ENCODE measurements at regions not wholly inside any gene's neighbourhood (a gene's known extent, or its start where the extent isn't known, plus 50 kb on each side); places are given as distances from the start of the nearest gene placed in this dataset.

- no peaks in the 10 kb centered on the region for H3K36me3 ChIP-seq (ENCODE audit: control insufficient read depth, insufficient read depth, low read length)
- 73% methylated on average over 3 of the region's 6 CpGs for WGBS (ENCODE audit: insufficient coverage)
- no peaks in the 10 kb centered on the region for H3K27me3 ChIP-seq (ENCODE audit: control insufficient read depth, insufficient read depth, low read length)
- DNase-seq, result no peak
- no peak overlapping the region for H3K27ac ChIP-seq (ENCODE audit: low read length)
- H3K9me3 ChIP-seq (replicated peaks; ENCODE audit: control insufficient read depth, low read depth, low read length), result no peaks in the 10 kb centered on the region
- no peaks in the 10 kb centered on the region for H3K4me1 ChIP-seq (ENCODE audit: control insufficient read depth, insufficient read depth, low read length)
- H3K4me3 ChIP-seq (ENCODE audit: low read length), result no peak overlapping the region
Observed at GRCh38 chr2:103010306-103010705, 248.5 kb downstream of the TMEM182 start.

GRCh38 chr2:103010751-103011150 is 248.9 kb downstream of the TMEM182 start:
- Histone ChIP-seq H3K4me3 (ENCODE audit: low read length) (no peak overlapping the region), H3K36me3 (ENCODE audit: control insufficient read depth, insufficient read depth, low read length) (no peaks in the 10 kb centered on the region), H3K27ac (ENCODE audit: low read length) (no peak overlapping the region), H3K4me1 (ENCODE audit: control insufficient read depth, insufficient read depth, low read length) (no peaks in the 10 kb centered on the region), H3K27me3 (ENCODE audit: control insufficient read depth, insufficient read depth, low read length) (no peaks in the 10 kb centered on the region), H3K9me3 (replicated peaks; ENCODE audit: control insufficient read depth, low read depth, low read length) (no peaks in the 10 kb centered on the region)
- WGBS (ENCODE audit: insufficient coverage), result 78% methylated on average over 10 of the region's 10 CpGs
- DNase-seq, result no peak

GRCh38 chr2:103012590-103012989 is 250.8 kb downstream of the TMEM182 start:
- no peaks in the 10 kb centered on the region for H3K4me1 ChIP-seq (ENCODE audit: control insufficient read depth, insufficient read depth, low read length)
- no CpG with 5 or more reads among the region's 3 CpGs for WGBS (ENCODE audit: insufficient coverage)
- H3K9me3 ChIP-seq (replicated peaks; ENCODE audit: control insufficient read depth, low read depth, low read length), result no peaks in the 10 kb centered on the region
- DNase-seq, result no peak
- no peak overlapping the region for H3K4me3 ChIP-seq (ENCODE audit: low read length)
- H3K27ac ChIP-seq (ENCODE audit: low read length), result no peak overlapping the region
- H3K27me3 ChIP-seq (ENCODE audit: control insufficient read depth, insufficient read depth, low read length), result no peaks in the 10 kb centered on the region
- no peaks in the 10 kb centered on the region for H3K36me3 ChIP-seq (ENCODE audit: control insufficient read depth, insufficient read depth, low read length)

DNA sequence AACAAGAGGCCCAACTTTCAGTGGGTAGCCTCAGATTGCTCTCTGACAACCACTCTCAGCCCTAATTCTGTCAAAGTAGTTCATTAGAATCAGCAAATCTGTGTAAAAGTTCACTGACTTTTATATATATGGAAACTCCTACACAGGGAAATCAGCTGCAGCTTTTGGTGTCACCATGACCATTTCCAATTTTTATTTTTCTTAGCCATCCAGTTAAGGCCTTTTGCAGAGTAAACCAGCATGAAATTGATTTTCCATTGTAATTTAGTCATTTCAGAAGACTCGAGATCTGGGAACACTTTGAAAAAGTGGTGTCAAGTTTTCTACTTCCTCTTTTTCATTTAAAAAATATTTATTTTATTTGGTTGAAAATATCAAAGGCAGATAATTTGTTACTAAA is 263.2 kb downstream of the TMEM182 start:
- Histone ChIP-seq H3K36me3 (ENCODE audit: control insufficient read depth, insufficient read depth, low read length) (no peaks in the 10 kb centered on the region), H3K4me1 (ENCODE audit: control insufficient read depth, insufficient read depth, low read length) (no peaks in the 10 kb centered on the region), H3K4me3 (ENCODE audit: low read length) (no peak overlapping the region), H3K27me3 (ENCODE audit: control insufficient read depth, insufficient read depth, low read length) (no peaks in the 10 kb centered on the region), H3K27ac (ENCODE audit: low read length) (no peak overlapping the region), H3K9me3 (replicated peaks; ENCODE audit: control insufficient read depth, low read depth, low read length) (no peaks in the 10 kb centered on the region)
- DNase-seq, result peak; percentile 32
- WGBS (ENCODE audit: insufficient coverage), result no CpG with 5 or more reads among the region's 1 CpG

- H3K36me3 ChIP-seq (ENCODE audit: control insufficient read depth, insufficient read depth, low read length), result no peaks in the 10 kb centered on the region
- H3K27me3 ChIP-seq (ENCODE audit: control insufficient read depth, insufficient read depth, low read length), result no peaks in the 10 kb centered on the region
- WGBS (ENCODE audit: insufficient coverage), result no CpG with 5 or more reads among the region's 2 CpGs
- no peaks in the 10 kb centered on the region for H3K9me3 ChIP-seq (replicated peaks; ENCODE audit: control insufficient read depth, low read depth, low read length)
- no peaks in the 10 kb centered on the region for H3K4me1 ChIP-seq (ENCODE audit: control insufficient read depth, insufficient read depth, low read length)
- H3K27ac ChIP-seq (ENCODE audit: low read length), result no peak overlapping the region
- no peak overlapping the region for H3K4me3 ChIP-seq (ENCODE audit: low read length)
- DNase-seq, result no peak
Observed at GRCh38 chr2:103028181-103028580, 266.4 kb downstream of the TMEM182 start.

Measured in muscle of leg (tissue), 3 donors.